ENCODE measurements at regions not wholly inside any gene's neighbourhood (a gene's known extent, or its start where the extent isn't known, plus 50 kb on each side); places are given as distances from the start of the nearest gene placed in this dataset.

- no peaks in the 10 kb centered on the region for H3K27me3 ChIP-seq (ENCODE audit: control insufficient read depth in 1 of 2, insufficient read depth in 2 of 2, low read length in 2 of 2)
- H3K4me1 ChIP-seq (ENCODE audit: insufficient read depth, low read length) = no peaks in the 10 kb centered on the region
- ATAC-seq = no peak
- in situ Hi-C loops (cut with HindIII; ENCODE audit: extremely low pct_ligation_motif_present, low pct_unique_long_range_greater_than_20kb) (no loop called here), intact Hi-C loops (cut with micrococcal nuclease; ENCODE audit: unreplicated experiment) (no loop called here)
- H3K9me3 ChIP-seq (ENCODE audit: low read length) = peaks cover under 1% of the 10 kb centered on the region; the same call in 1 of the 2 replicates
- H3K9ac ChIP-seq (ENCODE audit: insufficient read depth, low read depth, low read length) = no peak overlapping the region
- no peak for FAIRE-seq
- no peaks in the 10 kb centered on the region for H4K20me1 ChIP-seq (ENCODE audit: insufficient read depth, low read length)
- no peak overlapping the region for H3K4me2 ChIP-seq (ENCODE audit: low read depth, low read length)
- H3K27ac ChIP-seq (ENCODE audit: extremely low read length, insufficient read depth, low read length) = no peak overlapping the region
- H2AFZ ChIP-seq (ENCODE audit: low read length) = no peak overlapping the region
- H3K4me3 ChIP-seq (replicated peaks in 1 of 3; ENCODE audit: insufficient read depth in 1 of 3, low read depth in 2 of 3, low read length in 3 of 3) = no peak overlapping the region
- TF ChIP-seq KLF12 (CRISPR knock-in tag; IDR thresholded peaks at IDR 0.05; ENCODE audit: borderline replicate concordance) (no peak), PCBP1 (IDR thresholded peaks at IDR 0.05; ENCODE audit: borderline replicate concordance, low read depth, low read length) (no peak), SALL1 (CRISPR knock-in tag; IDR thresholded peaks at IDR 0.05) (no peak), BCL6 (CRISPR knock-in tag; IDR thresholded peaks at IDR 0.05) (no peak), AHR (CRISPR knock-in tag; IDR thresholded peaks at IDR 0.05) (no peak), MTA3 (CRISPR knock-in tag; IDR thresholded peaks at IDR 0.05) (no peak), SRSF9 (IDR thresholded peaks at IDR 0.05; ENCODE audit: borderline replicate concordance, insufficient read depth, low read depth, low read length, poor library complexity, severe bottlenecking) (no peak), ZNF546 (CRISPR knock-in tag; conservative IDR thresholded peaks at IDR 0.05) (no peak), FOSL2 (CRISPR knock-in tag; IDR thresholded peaks at IDR 0.05) (no peak), GATAD2A (CRISPR knock-in tag; IDR thresholded peaks at IDR 0.05) (no peak), ZNF749 (CRISPR knock-in tag; IDR thresholded peaks at IDR 0.05; ENCODE audit: borderline replicate concordance) (no peak), ZNF142 (CRISPR knock-in tag; IDR thresholded peaks at IDR 0.05) (no peak), ZNF160 (CRISPR knock-in tag; IDR thresholded peaks at IDR 0.05) (no peak), ZNF552 (CRISPR knock-in tag; IDR thresholded peaks at IDR 0.05; ENCODE audit: borderline replicate concordance) (no peak), ZNF841 (CRISPR knock-in tag; IDR thresholded peaks at IDR 0.05; ENCODE audit: borderline replicate concordance) (no peak)
- DNase-seq (ENCODE audit: low spot score) = no peak
- CTCF ChIA-PET (ENCODE audit: low intra/inter-chr PET ratio, low total read pairs) = no interaction called here
- POLR2A ChIA-PET = no interaction called here
- 44% methylated on average over 7 of the region's 10 CpGs for WGBS (ENCODE audit: low lambda C conversion rate)
- H3K79me2 ChIP-seq (ENCODE audit: insufficient read depth, low read length) = no peaks in the 10 kb centered on the region
- H3K36me3 ChIP-seq (replicated peaks in 1 of 2; ENCODE audit: control insufficient read depth in 1 of 2, insufficient read depth in 2 of 2, low read length in 2 of 2) = no peaks in the 10 kb centered on the region
- no TSS peak for BruUV-seq (replicated peaks)
These were observed 53.9 kb upstream of the RYR3 start for GRCh38 chr15:33256874-33257273.
